ENCODE measurements at regions not wholly inside any gene's neighbourhood (a gene's known extent, or its start where the extent isn't known, plus 50 kb on each side); places are given as distances from the start of the nearest gene placed in this dataset.

GRCh38 chr3:20324664-20325478 is 138.9 kb upstream of the SGO1 start:
- no peak for TF ChIP-seq POLR2A (IDR thresholded peaks at IDR 0.05)
- TF ChIP-seq POLR2AphosphoS5 (IDR thresholded peaks at IDR 0.05) = no peak

All from spleen (tissue), 3 donors.